Sciatic nerve (tissue), 2 donors: ENCODE measurements at regions not wholly inside any gene's neighbourhood (a gene's known extent, or its start where the extent isn't known, plus 50 kb on each side); places are given as distances from the start of the nearest gene placed in this dataset.
"Not testable (repeated sequence)": the region's sequence is repeated elsewhere in the genome, so short reads cannot be mapped to it uniquely, and the experiment has no call there.

Source experiments
- ATAC-seq: fragments of 200-7000 bp; cut with Tn5 transposase; one replicate; pipeline ENCODE4 v1.9.1; 2020; ENCODE audit warnings: mild to moderate bottlenecking, moderate library complexity
- DNase-seq: peaks from one replicate; pipeline ENCODE4 v3.0.0-alpha.2; 2020; ENCODE audit warnings: low spot score
- intact Hi-C: fragments of 100-400 bp; cut with DNase I; formaldehyde crosslinking; loops from one replicate; pipeline ENCODE4 v1.14.2; 2022
- donor health status: DM: no; HTN: no; CAD: no.
- donor health status: DM: no; HTN: no; CAD: no.

- no peak for DNase-seq
- no peak for ATAC-seq
- intact Hi-C loops: no loop called here
Measured at GRCh38 chr16:13808102-13808501, 111.9 kb upstream of the ERCC4 start.

GRCh38 chr16:13809765-13810164 lies 110.2 kb upstream of the ERCC4 start:
- ATAC-seq: no peak
- intact Hi-C loops: no loop called here
- no peak for DNase-seq

GRCh38 chr16:13811834-13812233 lies 108.1 kb upstream of the ERCC4 start:
- intact Hi-C loops: no loop called here
- no peak for ATAC-seq

GRCh38 chr16:13816701-13817100 lies 103.3 kb upstream of the ERCC4 start:
- DNase-seq (no peak), ATAC-seq (no peak)
- intact Hi-C loops: no loop called here

More at GRCh38 chr16:13811834-13812233, 108.1 kb upstream of the ERCC4 start:
- no peak for DNase-seq

GRCh38 chr16:13823501-13823900 lies 96.5 kb upstream of the ERCC4 start:
- intact Hi-C loops: no loop called here
- DNase-seq (no peak), ATAC-seq (no peak)

GRCh38 chr16:13829697-13830299 lies 90.2 kb upstream of the ERCC4 start:
- ATAC-seq: no peak
- intact Hi-C loops: no loop called here

GRCh38 chr16:13833515-13833914 lies 86.4 kb upstream of the ERCC4 start:
- DNase-seq: no peak
- intact Hi-C loops: no loop called here
- no peak for ATAC-seq

More at GRCh38 chr16:13829697-13830299, 90.2 kb upstream of the ERCC4 start:
- no peak for DNase-seq

GRCh38 chr16:13835387-13835786 lies 84.6 kb upstream of the ERCC4 start:
- intact Hi-C loops: no loop called here
- no peak for ATAC-seq
- no peak for DNase-seq

GRCh38 chr16:13835935-13836730 lies 83.8 kb upstream of the ERCC4 start:
- intact Hi-C loops: no loop called here
- no peak for ATAC-seq
- no peak for DNase-seq

GRCh38 chr16:13838401-13839190 lies 81.4 kb upstream of the ERCC4 start:
- no peak for ATAC-seq
- DNase-seq: no peak
- intact Hi-C loops: no loop called here

GRCh38 chr16:13839577-13839976 lies 80.4 kb upstream of the ERCC4 start:
- ATAC-seq (no peak), DNase-seq (no peak)
- intact Hi-C loops: no loop called here

- ATAC-seq (no peak), DNase-seq (no peak)
- intact Hi-C loops: no loop called here
Measured at GRCh38 chr16:13845232-13845631, 74.7 kb upstream of the ERCC4 start.

- DNase-seq: no peak
- no peak for ATAC-seq
- intact Hi-C loops: no loop called here
Measured at GRCh38 chr16:13848795-13849194, 71.2 kb upstream of the ERCC4 start.

GRCh38 chr16:13850173-13850572 lies 69.8 kb upstream of the ERCC4 start:
- ATAC-seq, intact Hi-C loops, DNase-seq: not testable (repeated sequence)

- DNase-seq: no peak
- intact Hi-C loops: no loop called here
- ATAC-seq: no peak
Measured at GRCh38 chr16:13852827-13853226, 67.1 kb upstream of the ERCC4 start.

- DNase-seq (no peak), ATAC-seq (no peak)
- intact Hi-C loops: no loop called here
Measured at GRCh38 chr16:13856398-13856797, 63.6 kb upstream of the ERCC4 start.

GRCh38 chr16:13856811-13857511 lies 63.0 kb upstream of the ERCC4 start:
- ATAC-seq: no peak
- no peak for DNase-seq
- intact Hi-C loops: no loop called here

- intact Hi-C loops: no loop called here
Measured at GRCh38 chr16:13858873-13859580, 60.9 kb upstream of the ERCC4 start.

More at GRCh38 chr16:13858873-13859580, 60.9 kb upstream of the ERCC4 start:
- DNase-seq (no peak), ATAC-seq (no peak)
